Neuronal stem cell (in vitro differentiated cells): ENCODE measurements at regions not wholly inside any gene's neighbourhood (a gene's known extent, or its start where the extent isn't known, plus 50 kb on each side); places are given as distances from the start of the nearest gene placed in this dataset.

ENCODE experiments used
- DNase-seq: peaks from one replicate; pipeline ENCODE4 v3.0.0-alpha.2; 2013; ENCODE audit warnings: low spot score
- H2AFZ ChIP-seq: one replicate; pipeline ENCODE4 v1.6.1; 2013; ENCODE audit warnings: mild to moderate bottlenecking, low read length, inconsistent platforms
- H2AK5ac ChIP-seq: 2 replicates; pipeline ENCODE4 v1.6.1; 2013; ENCODE audit warnings: low read depth, mild to moderate bottlenecking, inconsistent platforms, low read length, moderate library complexity, mixed read lengths
- H2BK120ac ChIP-seq: 2 replicates; pipeline ENCODE4 v1.6.1; 2013; ENCODE audit warnings: low read depth, mild to moderate bottlenecking, inconsistent platforms, low read length, moderate library complexity, mixed read lengths
- H2BK12ac ChIP-seq: one replicate; pipeline ENCODE4 v1.6.1; 2013; ENCODE audit warnings: low read length, inconsistent platforms
- H2BK15ac ChIP-seq: 2 replicates; pipeline ENCODE4 v1.6.1; 2013; ENCODE audit warnings: mild to moderate bottlenecking, low read length, inconsistent platforms, mixed read lengths
- H2BK5ac ChIP-seq: one replicate; pipeline ENCODE4 v1.6.1; 2013; ENCODE audit warnings: inconsistent platforms, mild to moderate bottlenecking, low read length, moderate library complexity
- H3K14ac ChIP-seq: one replicate; pipeline ENCODE4 v1.6.1; 2013; ENCODE audit warnings: low read length, inconsistent platforms
- H3K18ac ChIP-seq: 2 replicates; pipeline ENCODE4 v1.6.1; 2013; ENCODE audit warnings: low read length, inconsistent platforms
- H3K23ac ChIP-seq: 2 replicates; pipeline ENCODE4 v1.6.1; 2013; ENCODE audit warnings: low read depth, mild to moderate bottlenecking, mixed read lengths, low read length, inconsistent platforms; ENCODE audit not compliant: poor library complexity
- H3K27ac ChIP-seq: replicated peaks from 3 replicates; pipeline ENCODE4 v1.5.1; 2013; ENCODE audit warnings: low read length, inconsistent platforms
- H3K27me3 ChIP-seq, 3 experiments: 2 replicates each; pipeline ENCODE4 v1.6.1; 2013; ENCODE audit warnings: low read length in 3 of 3, mild to moderate bottlenecking in 2 of 3, inconsistent platforms in 1 of 3, low read depth in 1 of 3, mixed read lengths in 1 of 3, moderate library complexity in 1 of 3; ENCODE audit not compliant: control insufficient read depth in 3 of 3, insufficient read depth in 3 of 3
- H3K36me3 ChIP-seq, 2 donors: replicated peaks in 1 of 2; 2 replicates each; pipeline ENCODE4 v1.6.1; 2013; ENCODE audit warnings: low read length in 2 of 2; ENCODE audit not compliant: control insufficient read depth in 2 of 2, insufficient read depth in 2 of 2
- H3K4ac ChIP-seq: 2 replicates; pipeline ENCODE4 v1.6.1; 2013; ENCODE audit warnings: inconsistent platforms, mild to moderate bottlenecking, low read length, moderate library complexity
- H3K4me1 ChIP-seq, 2 donors: 1 replicate in 1 of 2; 2 replicates in 1 of 2; pipeline ENCODE4 v1.6.1; 2013; ENCODE audit warnings: low read length in 2 of 2, low read depth in 1 of 2; ENCODE audit not compliant: control insufficient read depth in 2 of 2, insufficient read depth in 1 of 2
- H3K4me2 ChIP-seq: one replicate; pipeline ENCODE4 v1.6.1; 2013; ENCODE audit warnings: mild to moderate bottlenecking, low read length, inconsistent platforms; ENCODE audit not compliant: insufficient read depth, poor library complexity, severe bottlenecking
- H3K4me3 ChIP-seq, 2 donors: 2 replicates each; pipeline ENCODE4 v1.5.1; 2013; ENCODE audit warnings: low read length in 2 of 2, mild to moderate bottlenecking in 2 of 2, inconsistent platforms in 1 of 2, moderate library complexity in 1 of 2
- H3K79me1 ChIP-seq: one replicate; pipeline ENCODE4 v1.6.1; 2013; ENCODE audit warnings: low read depth, mild to moderate bottlenecking, inconsistent platforms, low read length, moderate library complexity
- H3K9ac ChIP-seq: one replicate; pipeline ENCODE4 v1.6.1; 2013; ENCODE audit warnings: mild to moderate bottlenecking, low read depth, low read length, inconsistent platforms; ENCODE audit not compliant: poor library complexity
- H3K9me3 ChIP-seq, 2 donors: replicated peaks in 1 of 2; 2 replicates each; pipeline versions ENCODE3 to v1.6.1; 2013; ENCODE audit warnings: low read length in 2 of 2, mild to moderate bottlenecking in 2 of 2, inconsistent platforms in 1 of 2, low read depth in 1 of 2, mixed read lengths in 1 of 2, moderate library complexity in 1 of 2; ENCODE audit not compliant: control insufficient read depth in 2 of 2, insufficient read depth in 1 of 2
- H4K8ac ChIP-seq: one replicate; pipeline ENCODE4 v1.6.1; 2013; ENCODE audit warnings: low read depth, mild to moderate bottlenecking, inconsistent platforms, low read length, moderate library complexity
- H4K91ac ChIP-seq: one replicate; pipeline ENCODE4 v1.6.1; 2013; ENCODE audit warnings: low read length, low read depth, mild to moderate bottlenecking, inconsistent platforms; ENCODE audit not compliant: poor library complexity
- WGBS, 2 donors: extraction: QIAGEN DNeasy Blood & Tissue Kit; methylation state at CpG; one replicate each; pipeline ENCODE4 v1.1.7; 2013; ENCODE audit warnings: missing lambda C conversion rate in 2 of 2, mixed read lengths in 1 of 2; ENCODE audit not compliant: insufficient read length in 2 of 2, insufficient replicate concordance in 1 of 2; ENCODE audit errors: extremely low coverage in 2 of 2; 5-methylcytosine and 5-hydroxymethylcytosine counted together

DNA sequence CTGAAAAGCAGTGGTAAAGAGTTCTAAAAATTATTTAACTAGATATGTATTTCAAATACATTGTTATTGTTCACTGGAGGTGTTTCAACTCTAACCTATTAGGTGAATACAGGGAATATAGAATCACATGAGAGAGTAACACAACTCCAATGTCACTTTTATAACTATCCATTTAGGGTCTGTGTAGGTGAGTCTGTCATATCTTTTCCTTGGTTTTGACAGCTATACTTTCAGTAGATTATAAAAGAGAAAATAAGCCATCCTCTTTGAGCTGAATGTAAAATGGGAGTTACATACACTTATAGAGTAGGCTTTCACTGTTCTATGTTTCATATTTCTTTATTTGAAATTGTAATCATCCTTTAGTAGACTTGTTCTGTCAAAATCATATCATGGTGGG lies 2321.0 kb downstream of the PCDH9 start:
- Histone ChIP-seq H2BK12ac (no peak overlapping the region), H3K4me2 (no peak overlapping the region), H3K4ac (no peak overlapping the region), H4K8ac (no peak overlapping the region), H3K36me3 (no peaks in the 10 kb centered on the region), H3K14ac (no peak overlapping the region), H2BK15ac (no peak overlapping the region), H2BK5ac (no peak overlapping the region), H2AK5ac (no peak overlapping the region), H3K9ac (no peak overlapping the region), H2BK120ac (no peak overlapping the region), H3K9me3 (peaks cover 2 to 7% of the 10 kb centered on the region in 2 donors), H3K4me1 (no peaks in the 10 kb centered on the region), H3K27me3 (no peaks in the 10 kb centered on the region), H4K91ac (no peak overlapping the region), H3K79me1 (no peaks in the 10 kb centered on the region), H3K18ac (no peak overlapping the region), H3K23ac (no peak overlapping the region), H3K4me3 (no peak overlapping the region), H2AFZ (no peak overlapping the region), H3K27ac (no peak overlapping the region)
- no peak for DNase-seq

- Histone ChIP-seq H4K91ac (no peak overlapping the region), H3K4ac (no peak overlapping the region), H2BK120ac (no peak overlapping the region), H3K4me2 (no peak overlapping the region), H3K23ac (no peak overlapping the region), H3K18ac (no peak overlapping the region), H3K9ac (no peak overlapping the region), H3K9me3 (no peaks in the 10 kb centered on the region), H3K4me1 (no peaks in the 10 kb centered on the region), H2AFZ (peak overlapping the region; percentile 53), H3K27me3 (no peaks in the 10 kb centered on the region), H4K8ac (no peak overlapping the region), H3K36me3 (no peaks in the 10 kb centered on the region), H3K27ac (no peak overlapping the region), H3K4me3 (no peak overlapping the region), H2BK12ac (no peak overlapping the region), H2BK15ac (no peak overlapping the region), H3K79me1 (no peaks in the 10 kb centered on the region), H3K14ac (no peak overlapping the region), H2AK5ac (no peak overlapping the region), H2BK5ac (no peak overlapping the region)
- no peak for DNase-seq
- WGBS, 2 donors = no CpG with 5 or more reads among the region's 2 CpGs
Measured at GRCh38 chr13:64900039-64900438, 2330.1 kb downstream of the PCDH9 start.

- Histone ChIP-seq H2BK5ac (no peak overlapping the region), H2BK120ac (no peak overlapping the region), H4K91ac (no peak overlapping the region), H2BK15ac (no peak overlapping the region), H2BK12ac (no peak overlapping the region), H3K4me2 (no peak overlapping the region), H3K9ac (no peak overlapping the region), H3K27me3 (no peaks in the 10 kb centered on the region), H3K27ac (no peak overlapping the region), H3K9me3 (no peaks in the 10 kb centered on the region), H3K79me1 (no peaks in the 10 kb centered on the region), H2AK5ac (no peak overlapping the region), H3K36me3 (no peaks in the 10 kb centered on the region), H3K18ac (no peak overlapping the region), H2AFZ (no peak overlapping the region), H3K4me1 (no peaks in the 10 kb centered on the region), H4K8ac (no peak overlapping the region), H3K23ac (no peak overlapping the region), H3K4me3 (no peak overlapping the region), H3K4ac (no peak overlapping the region), H3K14ac (no peak overlapping the region)
- no CpG with 5 or more reads among the region's 2 CpGs for WGBS, 2 donors
- no peak for DNase-seq
Measured at GRCh38 chr13:64884976-64885375, 2345.2 kb downstream of the PCDH9 start.

GRCh38 chr13:64877176-64877575 lies 2353.0 kb downstream of the PCDH9 start:
- Histone ChIP-seq H3K27me3 (no peaks in the 10 kb centered on the region), H3K36me3 (no peaks in the 10 kb centered on the region), H3K4me2 (no peak overlapping the region), H2BK12ac (no peak overlapping the region), H3K27ac (no peak overlapping the region), H3K14ac (no peak overlapping the region), H4K91ac (no peak overlapping the region), H2BK120ac (no peak overlapping the region), H3K4me3 (no peak overlapping the region), H2AFZ (no peak overlapping the region), H3K23ac (no peak overlapping the region), H3K9me3 (no peaks in the 10 kb centered on the region), H3K18ac (no peak overlapping the region), H3K4me1 (no peaks in the 10 kb centered on the region), H3K9ac (no peak overlapping the region), H2BK5ac (no peak overlapping the region), H4K8ac (no peak overlapping the region), H3K79me1 (no peaks in the 10 kb centered on the region), H2AK5ac (no peak overlapping the region), H2BK15ac (no peak overlapping the region), H3K4ac (no peak overlapping the region)
- WGBS, 2 donors = no CpG with 5 or more reads among the region's 3 CpGs
- DNase-seq = no peak
